Testis (tissue), 2 donors: ENCODE measurements at regions not wholly inside any gene's neighbourhood (a gene's known extent, or its start where the extent isn't known, plus 50 kb on each side); places are given as distances from the start of the nearest gene placed in this dataset.

ENCODE experiments used
- DNase-seq: peaks from one replicate; pipeline ENCODE4 v3.0.0-alpha.2; 2019
- H3K27ac ChIP-seq, 2 donors: fragments of 200-600 bp; sonication (generic); one replicate each; pipeline ENCODE4 v1.5.1; 2019
- H3K27me3 ChIP-seq: fragments of 200-600 bp; sonication (generic); one replicate; pipeline ENCODE4 v1.5.1; 2019
- H3K36me3 ChIP-seq: fragments of 200-600 bp; sonication (generic); one replicate; pipeline ENCODE4 v1.5.1; 2017; ENCODE audit warnings: low read depth; ENCODE audit errors: missing control alignments
- H3K4me1 ChIP-seq: fragments of 200-600 bp; sonication (generic); one replicate; pipeline ENCODE4 v1.5.1; 2019
- H3K4me3 ChIP-seq, 2 donors: fragments of 200-600 bp; sonication (generic); one replicate each; pipeline ENCODE4 v1.5.1; 2017 to 2019
- H3K9me3 ChIP-seq: fragments of 200-600 bp; sonication (generic); one replicate; pipeline ENCODE4 v1.5.1; 2017
- CTCF ChIP-seq, 3 experiments: fragments of 450-650 bp in 2 of 3; fragments of 200-600 bp in 1 of 3; sonication (generic) in 1 of 3; IDR thresholded peaks; one replicate each; pipeline ENCODE4 v1.5.1; 2016 to 2019; ENCODE audit warnings: antibody characterized with exemption in 3 of 3, mild to moderate bottlenecking in 2 of 3, moderate library complexity in 1 of 3
- POLR2A ChIP-seq: fragments of 450-650 bp; IDR thresholded peaks from one replicate; pipeline ENCODE4 v1.6.1; 2017; ENCODE audit warnings: antibody characterized with exemption, mild to moderate bottlenecking, moderate library complexity
- WGBS, 2 donors: methylation state at CpG; one replicate each; pipeline ENCODE4 v1.1.5; 2018; 5-methylcytosine and 5-hydroxymethylcytosine counted together
- intact Hi-C: fragments of 100-400 bp; cut with DNase I; formaldehyde crosslinking; loops from one replicate; pipeline ENCODE4 v1.15.1; 2023; ENCODE audit warnings: low total_unique reads

GRCh38 chr12:125573271-125573670 is 508.0 kb downstream of the AACS start:
- no peaks in the 10 kb centered on the region for H3K4me1 ChIP-seq
- no peak for DNase-seq
- no peaks in the 10 kb centered on the region for H3K36me3 ChIP-seq
- no peaks in the 10 kb centered on the region for H3K9me3 ChIP-seq
- intact Hi-C loops, result no loop called here
- no peaks in the 10 kb centered on the region for H3K27me3 ChIP-seq
- H3K27ac ChIP-seq, result no peak overlapping the region
- H3K4me3 ChIP-seq, result no peak overlapping the region
- 49 to 62% methylated on average over 1 of the region's 1 CpG for WGBS, 2 donors
- TF ChIP-seq CTCF (IDR thresholded peaks at IDR 0.05) (no peak), POLR2A (no peak)

- H3K36me3 ChIP-seq, result no peaks in the 10 kb centered on the region
- no peak for DNase-seq
- intact Hi-C loops, result no loop called here
- H3K27ac ChIP-seq, result no peak overlapping the region
- H3K4me1 ChIP-seq, result no peaks in the 10 kb centered on the region
- H3K4me3 ChIP-seq, result no peak overlapping the region
- no peaks in the 10 kb centered on the region for H3K27me3 ChIP-seq
- H3K9me3 ChIP-seq, result no peaks in the 10 kb centered on the region
- TF ChIP-seq POLR2A, result no peak
- no peak for TF ChIP-seq CTCF (IDR thresholded peaks at IDR 0.05)
Measured at GRCh38 chr12:125577334-125577733, 512.1 kb downstream of the AACS start.

GRCh38 chr12:125579916-125580315 is 514.7 kb downstream of the AACS start:
- intact Hi-C loops, result no loop called here
- Histone ChIP-seq H3K4me1 (no peaks in the 10 kb centered on the region), H3K4me3 (no peak overlapping the region), H3K9me3 (no peaks in the 10 kb centered on the region), H3K27ac (no peak overlapping the region), H3K36me3 (no peaks in the 10 kb centered on the region), H3K27me3 (no peaks in the 10 kb centered on the region)
- no peak for TF ChIP-seq CTCF (IDR thresholded peaks at IDR 0.05)
- no peak for TF ChIP-seq POLR2A
- no peak for DNase-seq

- DNase-seq, result no peak
- WGBS, 2 donors, result 89% methylated on average over 3 of the region's 3 CpGs
Measured at GRCh38 chr12:125583071-125583470, 517.8 kb downstream of the AACS start.

More at GRCh38 chr12:125583071-125583470, 517.8 kb downstream of the AACS start:
- H3K27ac ChIP-seq, result no peak overlapping the region
- TF ChIP-seq CTCF (IDR thresholded peaks at IDR 0.05), result no peak
- no peak for TF ChIP-seq POLR2A
- intact Hi-C loops, result no loop called here
- H3K4me3 ChIP-seq, result no peak overlapping the region
- H3K36me3 ChIP-seq, result no peaks in the 10 kb centered on the region
- H3K27me3 ChIP-seq, result no peaks in the 10 kb centered on the region
- H3K9me3 ChIP-seq, result no peaks in the 10 kb centered on the region
- H3K4me1 ChIP-seq, result no peaks in the 10 kb centered on the region
